NCI-H1092 (cell line): ENCODE measurements at regions not wholly inside any gene's neighbourhood (a gene's known extent, or its start where the extent isn't known, plus 50 kb on each side); places are given as distances from the start of the nearest gene placed in this dataset.

ENCODE experiments used
- DNase-seq: peaks from one replicate; lab custom pipeline; 2025; lab: John Stamatoyannopoulos, UW

DNA sequence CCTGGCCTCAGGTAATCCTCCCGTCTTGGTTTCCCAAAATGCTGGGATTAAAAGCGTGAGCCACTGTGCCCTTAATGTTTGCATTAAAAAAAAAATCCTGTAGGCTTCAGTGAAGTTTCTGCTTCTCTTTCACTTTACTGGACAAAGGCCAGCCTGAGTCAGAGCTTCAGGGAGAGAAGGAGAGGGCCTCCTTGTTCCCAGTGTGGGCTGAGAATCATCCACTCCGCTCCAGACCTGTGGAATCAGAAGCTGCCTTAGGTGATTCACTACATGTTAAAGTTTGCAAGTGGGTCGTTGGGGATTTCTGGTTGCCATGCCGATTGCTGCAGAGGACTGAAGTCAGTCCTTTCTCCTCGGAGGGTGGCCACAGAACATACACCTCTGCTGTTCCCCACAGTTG, 113.3 kb upstream of the EEF1E1 start:
- no peak for DNase-seq

DNA sequence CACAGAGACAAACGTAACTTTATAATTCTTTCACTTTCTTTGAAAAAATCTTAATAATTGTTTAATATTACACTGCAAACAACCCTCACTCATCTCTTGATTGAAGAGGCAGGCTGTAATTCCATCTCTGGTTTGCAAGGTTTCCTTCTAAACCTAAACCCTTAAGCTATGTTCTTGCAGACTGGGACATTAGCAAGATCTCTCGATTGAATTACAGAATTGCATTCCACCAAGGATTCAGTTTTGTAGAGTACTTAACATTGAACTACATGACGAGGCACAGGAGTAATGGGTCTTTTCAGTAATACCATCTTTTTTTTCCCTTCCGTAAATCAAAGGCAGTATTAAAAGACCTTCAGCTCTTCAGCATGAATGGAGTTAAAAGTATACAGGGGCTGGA, 111.6 kb upstream of the EEF1E1 start:
- no peak for DNase-seq

DNA sequence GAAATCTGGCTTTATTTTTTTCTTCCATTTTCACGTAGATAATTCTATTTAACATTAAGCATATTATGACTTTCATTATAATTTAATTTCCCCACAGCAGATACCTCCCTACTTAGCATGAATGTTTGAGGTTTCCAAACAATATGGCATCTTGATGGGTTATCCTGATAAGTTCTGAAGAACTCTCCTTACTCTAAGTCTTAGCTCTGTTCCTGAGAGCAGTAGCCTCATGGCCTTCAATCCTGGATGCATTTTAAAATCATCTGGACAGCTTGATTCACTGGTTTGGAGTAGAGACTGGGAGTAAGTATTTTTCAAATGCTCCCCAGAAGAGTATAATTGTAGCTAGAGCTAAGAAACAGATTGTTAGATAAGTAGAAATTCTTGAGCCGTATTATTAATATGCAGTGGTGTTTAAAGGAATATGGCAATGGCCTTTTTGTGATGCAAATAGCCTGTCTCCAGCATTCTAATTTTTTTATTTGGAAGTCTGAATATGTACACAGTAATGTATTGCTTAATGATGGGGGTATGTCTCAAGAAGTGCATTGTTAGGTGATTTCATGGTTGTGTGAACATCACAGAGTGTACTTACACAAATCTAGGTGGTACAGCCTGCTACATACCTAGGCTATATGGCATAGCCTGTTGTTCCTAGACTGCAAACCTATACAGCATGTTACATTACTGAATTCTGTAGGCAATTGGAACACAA, 110.5 kb upstream of the EEF1E1 start:
- no peak for DNase-seq

DNA sequence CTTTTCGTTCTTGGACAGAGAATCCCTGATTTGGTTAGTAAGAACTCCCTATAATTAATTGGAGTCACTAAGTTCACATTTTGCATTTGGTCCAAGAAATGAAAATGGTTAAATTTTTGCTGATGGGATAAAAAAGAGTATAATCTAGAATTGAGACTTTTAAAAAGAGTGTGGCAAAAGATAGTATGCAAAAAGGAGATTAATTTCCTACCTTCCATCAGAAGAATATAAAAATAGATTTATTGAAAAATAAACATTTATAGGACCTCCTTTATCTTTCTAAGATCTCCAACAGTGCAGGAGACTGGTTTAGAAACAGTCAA, 105.5 kb upstream of the EEF1E1 start:
- no peak for DNase-seq

DNA sequence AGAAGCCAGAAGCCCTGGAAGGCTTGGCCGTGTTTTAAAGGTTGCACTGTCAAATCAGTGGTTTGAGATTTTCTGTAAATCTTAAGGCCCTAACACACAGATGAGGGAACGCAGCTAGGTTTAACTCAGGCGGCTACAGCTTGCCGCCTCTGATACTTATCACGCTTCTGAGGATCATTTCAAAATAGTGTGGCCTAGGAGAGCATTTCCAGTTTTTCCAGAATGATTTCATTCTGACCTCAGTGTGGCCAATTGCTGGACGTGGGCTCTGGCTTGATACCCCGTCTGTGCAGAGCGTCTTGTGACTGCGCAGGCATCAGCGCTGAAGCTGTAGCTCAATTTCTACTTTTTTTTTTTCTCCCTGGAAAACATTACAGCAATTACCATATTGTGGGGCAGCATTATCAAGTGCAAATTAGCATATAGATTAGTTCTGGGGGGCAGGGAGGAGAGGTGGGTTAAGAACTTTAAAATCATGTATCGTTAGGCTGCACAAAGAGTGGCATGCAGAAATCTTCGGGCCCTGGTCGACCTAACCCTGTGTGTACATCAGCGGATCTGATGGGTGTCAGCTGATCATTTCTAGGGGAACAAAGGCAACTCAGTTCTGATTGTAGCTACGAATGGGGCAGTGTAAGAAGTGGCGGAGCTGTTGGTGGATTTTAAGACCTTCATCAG, 105.0 kb upstream of the EEF1E1 start:
- no peak for DNase-seq

DNA sequence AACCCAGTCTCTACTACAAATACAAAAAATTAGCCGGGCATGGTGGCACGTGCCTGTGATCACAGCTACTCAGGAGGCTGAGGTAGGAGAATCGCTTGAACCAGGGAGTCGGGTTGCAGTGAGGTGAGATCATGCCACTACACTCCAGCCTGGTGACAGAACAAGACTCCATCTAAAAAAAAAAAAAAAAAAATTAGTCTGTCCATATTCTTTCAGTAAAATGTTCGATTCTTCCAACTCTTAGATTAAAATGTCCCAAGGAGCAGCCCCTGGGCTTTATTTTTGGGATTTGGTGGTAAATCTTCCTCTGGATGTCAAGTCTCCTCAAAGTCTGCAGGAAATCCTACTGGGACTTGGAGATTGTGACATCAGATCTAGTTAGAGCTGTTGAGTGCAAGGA, 101.0 kb upstream of the EEF1E1 start:
- no peak for DNase-seq

DNA sequence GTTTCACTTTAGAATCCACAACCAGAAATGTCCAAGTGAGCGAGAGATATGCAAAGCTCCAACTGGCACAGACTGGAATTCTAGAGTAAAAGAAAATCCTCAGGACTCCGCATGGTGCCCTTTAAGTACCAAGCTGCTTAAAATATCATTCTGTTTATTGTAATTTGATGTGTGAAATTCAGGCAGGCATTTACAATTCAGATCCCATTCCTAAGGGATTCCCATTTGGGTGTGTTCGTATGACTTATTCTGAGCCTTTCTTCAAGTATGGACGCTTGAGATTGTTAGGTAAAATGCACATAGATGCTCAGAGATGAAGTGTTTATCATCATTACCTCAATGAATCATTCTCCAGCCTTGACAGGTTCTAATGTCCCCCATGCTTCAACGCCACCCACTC, 99.3 kb upstream of the EEF1E1 start:
- DNase-seq = no peak

DNA sequence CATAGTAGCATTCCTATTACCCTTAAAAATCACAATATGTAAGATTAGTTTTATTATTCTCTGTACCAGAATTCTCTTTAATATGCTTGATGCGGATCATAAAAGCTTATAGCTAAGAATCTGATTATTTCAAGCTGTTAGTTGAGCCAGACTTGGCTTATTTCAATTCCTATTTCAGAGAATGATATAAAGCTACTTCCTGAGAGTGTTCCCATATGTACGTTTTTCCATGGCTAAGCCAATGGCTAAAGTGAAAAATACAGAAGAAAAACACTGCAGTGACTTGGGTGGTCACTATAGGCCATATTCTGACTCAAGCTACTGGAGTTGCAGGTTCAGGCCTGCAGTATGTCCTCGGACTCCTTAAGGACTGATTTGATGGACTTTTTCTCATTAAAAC, 97.9 kb upstream of the EEF1E1 start:
- no peak for DNase-seq

DNA sequence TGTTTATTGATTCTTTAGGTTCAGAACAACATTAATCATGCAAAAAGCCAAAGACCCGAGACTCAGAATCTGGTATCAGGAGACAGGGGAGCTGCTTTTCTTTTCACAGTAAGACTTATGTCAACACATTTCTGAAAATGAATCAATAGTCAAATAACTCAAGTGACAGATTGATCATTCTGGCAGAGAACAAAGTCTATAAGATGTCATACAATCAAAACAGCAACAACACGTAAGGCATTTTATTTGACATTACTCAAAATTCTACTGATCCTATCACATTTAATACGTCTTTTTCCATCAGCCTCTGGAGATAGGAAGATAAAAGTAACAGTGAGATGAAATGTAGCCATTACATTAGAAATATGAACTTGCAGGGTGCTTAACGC, 93.4 kb upstream of the EEF1E1 start:
- DNase-seq = no peak

DNA sequence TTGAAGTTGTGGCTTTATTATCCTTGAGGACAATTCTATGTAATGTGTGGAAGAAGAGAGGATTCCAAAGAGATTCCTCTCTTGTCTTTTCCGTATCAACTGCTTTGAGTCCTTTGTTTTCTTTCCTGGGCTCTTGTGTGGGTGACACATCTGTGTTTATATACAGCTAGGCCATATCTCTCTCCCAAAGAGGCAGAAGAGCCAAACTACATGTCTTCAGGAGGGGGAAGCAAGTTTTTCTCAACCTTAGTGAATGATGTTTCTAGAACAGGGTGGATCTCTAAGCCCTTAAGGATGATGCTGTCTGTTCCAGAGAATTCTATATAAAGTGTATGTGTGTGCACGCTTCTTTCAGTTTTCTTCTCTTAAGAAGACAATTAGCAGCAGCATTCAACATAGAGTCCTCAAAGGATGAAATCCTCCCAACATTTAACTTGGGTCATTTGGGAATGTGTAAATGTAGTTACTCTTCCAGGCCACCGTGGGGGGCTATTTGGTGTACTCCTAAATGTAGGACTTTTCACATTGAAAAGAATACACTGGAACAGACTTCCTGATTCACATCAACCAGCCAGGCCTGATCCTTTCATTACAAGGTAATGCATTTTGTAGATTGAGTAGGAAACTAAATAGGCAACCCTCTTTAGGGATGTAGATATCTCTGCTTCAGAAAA, 92.8 kb upstream of the EEF1E1 start:
- DNase-seq = no peak

DNA sequence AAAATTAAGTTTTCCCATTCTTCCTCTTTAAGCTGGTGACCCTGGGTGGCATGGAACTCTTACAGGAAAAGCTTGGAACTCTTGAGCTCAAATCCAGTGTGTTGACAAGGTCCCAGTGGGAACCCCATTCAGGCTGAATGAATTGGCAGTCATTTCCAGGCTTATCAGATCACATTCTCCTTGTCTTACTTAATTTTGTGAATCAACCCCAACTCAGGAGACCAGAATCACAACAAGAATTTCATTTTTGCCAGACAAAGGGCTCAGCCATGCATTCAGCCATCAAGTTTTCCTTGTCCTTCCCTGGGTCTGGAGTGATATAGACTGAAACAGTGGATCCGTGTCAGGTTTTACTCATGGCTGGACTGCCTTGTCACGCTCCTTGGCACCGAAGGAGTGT, 92.1 kb upstream of the EEF1E1 start:
- no peak for DNase-seq

DNA sequence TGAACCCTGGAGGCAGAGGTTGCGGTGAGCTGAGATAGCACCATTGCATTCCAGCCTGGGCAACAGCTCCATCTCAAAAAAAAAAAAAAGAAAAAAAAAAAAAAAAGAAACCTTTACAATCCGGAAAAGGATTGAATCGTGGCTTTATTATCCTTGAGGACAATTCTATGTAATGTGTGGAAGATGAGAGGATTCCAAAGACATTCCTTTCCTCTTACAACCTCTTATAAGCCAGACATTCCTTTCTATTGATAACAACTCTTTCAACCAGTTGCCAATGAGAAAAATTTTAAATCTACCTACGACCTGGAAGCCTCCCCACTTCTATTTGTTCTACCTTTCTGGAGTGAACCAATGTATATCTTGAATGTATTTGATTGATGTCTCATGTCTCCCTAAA, 91.2 kb upstream of the EEF1E1 start:
- DNase-seq = no peak

DNA sequence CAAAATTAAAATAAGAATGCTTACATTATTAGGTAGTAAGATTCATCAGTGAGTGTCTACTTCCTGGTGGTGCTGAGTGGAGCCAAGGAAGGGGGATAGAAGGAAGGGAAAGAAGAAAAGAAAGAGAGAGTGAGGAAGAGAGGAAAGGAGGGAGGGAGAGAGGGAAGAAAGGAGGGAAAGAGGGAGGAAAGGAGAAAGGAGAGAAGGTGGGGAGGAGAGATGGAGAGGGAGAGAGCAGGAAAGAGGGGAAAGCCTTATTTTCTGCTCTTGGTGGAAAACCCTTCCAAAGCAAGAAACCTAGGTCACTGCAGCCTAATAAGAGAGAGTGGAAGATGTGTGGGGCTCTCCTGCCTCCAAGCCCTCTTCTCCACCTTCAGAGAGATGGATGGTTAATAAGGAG, 90.2 kb upstream of the EEF1E1 start:
- no peak for DNase-seq

DNA sequence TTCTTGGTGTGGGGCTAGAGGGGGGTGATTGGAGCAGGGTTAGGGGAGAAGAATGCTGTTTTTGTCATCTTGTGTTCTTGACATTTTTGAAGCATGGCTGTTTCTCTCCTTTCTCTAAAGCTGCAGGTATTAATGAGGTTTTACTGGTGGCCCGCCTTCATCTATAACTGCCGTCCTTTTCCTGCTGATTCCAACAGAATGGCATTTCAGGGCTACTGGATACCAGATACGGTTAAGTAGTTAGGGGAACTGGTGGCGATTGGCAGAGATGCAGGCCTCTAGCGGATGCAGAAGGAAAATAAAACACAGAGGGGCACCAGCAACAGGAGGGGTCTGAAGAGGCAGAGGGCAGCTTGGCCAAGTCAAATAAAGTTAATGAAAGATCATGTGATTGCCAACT, 89.7 kb upstream of the EEF1E1 start:
- no peak for DNase-seq

DNA sequence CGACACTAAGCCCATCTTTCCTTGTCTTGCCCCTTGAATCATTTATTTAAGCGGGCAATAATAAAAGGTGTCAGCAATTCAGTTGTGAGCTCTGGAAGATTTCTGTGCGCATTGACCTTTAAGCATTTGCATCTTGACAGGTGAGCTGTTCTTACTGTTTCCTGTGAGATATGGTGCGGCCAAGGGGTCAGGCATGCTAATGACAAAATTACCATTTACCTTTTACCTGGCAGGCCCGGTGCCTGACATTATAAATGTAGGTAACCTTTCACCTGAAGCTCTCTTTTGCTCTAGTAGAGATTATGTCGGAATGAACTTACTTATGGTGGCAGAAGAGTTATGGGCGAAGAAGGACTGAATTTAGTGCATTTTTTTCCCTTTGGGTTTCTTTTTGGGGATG, 89.3 kb upstream of the EEF1E1 start:
- DNase-seq = no peak

DNA sequence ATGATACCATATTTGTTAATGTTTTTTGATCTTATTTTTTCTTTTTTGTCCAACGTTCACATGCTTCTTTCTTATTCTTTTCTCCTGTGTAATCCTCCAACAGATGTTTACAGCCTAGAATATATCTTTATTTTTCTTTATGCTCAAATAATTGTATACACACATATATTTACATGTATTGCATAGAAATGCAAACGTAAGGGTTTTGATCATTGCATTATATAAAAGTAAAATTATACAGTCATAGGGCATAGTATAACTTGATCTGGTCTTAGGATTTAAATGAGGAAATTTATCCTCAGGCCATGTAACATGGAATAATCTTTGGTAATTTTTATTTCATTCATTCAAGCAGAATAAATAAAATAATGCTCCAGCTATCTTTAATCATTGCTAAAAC, 84.9 kb upstream of the EEF1E1 start:
- DNase-seq = no peak

DNA sequence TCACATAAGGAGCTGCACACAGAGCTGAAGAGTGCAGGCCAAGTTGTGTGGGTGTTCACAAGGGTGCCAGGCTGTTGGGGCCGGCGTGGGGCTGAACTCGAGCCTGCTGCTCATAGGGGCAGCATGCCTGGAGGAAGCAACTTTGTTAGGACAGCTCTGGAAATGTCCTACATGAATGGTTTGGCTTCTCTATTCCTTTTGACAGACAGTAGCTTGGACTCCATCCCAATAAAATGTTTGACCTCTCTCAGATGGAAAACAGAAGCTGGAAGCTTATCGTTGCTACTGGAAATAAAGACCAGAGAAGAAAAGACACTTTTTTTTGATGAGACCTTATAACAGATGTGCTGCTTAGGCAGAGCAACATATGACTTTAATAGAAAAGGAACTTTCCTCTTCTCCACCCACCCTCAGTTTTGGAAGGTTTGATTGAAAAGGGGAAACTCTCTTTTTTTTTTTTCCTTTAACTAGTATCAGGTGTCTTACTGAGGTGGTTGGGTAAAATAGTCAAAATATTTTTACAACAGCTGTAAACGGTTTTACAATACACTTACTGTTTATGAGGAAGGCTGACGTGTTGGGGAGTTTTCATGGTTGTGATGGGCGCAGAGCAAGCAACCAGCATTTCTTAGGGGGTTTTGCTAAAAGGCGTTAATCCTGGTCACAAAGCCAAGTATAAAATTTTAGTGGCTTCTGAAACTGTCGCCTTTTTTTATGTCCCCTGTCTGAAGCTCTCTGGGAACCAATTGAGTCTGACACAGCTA, 80.7 kb upstream of the EEF1E1 start:
- DNase-seq = no peak

DNA sequence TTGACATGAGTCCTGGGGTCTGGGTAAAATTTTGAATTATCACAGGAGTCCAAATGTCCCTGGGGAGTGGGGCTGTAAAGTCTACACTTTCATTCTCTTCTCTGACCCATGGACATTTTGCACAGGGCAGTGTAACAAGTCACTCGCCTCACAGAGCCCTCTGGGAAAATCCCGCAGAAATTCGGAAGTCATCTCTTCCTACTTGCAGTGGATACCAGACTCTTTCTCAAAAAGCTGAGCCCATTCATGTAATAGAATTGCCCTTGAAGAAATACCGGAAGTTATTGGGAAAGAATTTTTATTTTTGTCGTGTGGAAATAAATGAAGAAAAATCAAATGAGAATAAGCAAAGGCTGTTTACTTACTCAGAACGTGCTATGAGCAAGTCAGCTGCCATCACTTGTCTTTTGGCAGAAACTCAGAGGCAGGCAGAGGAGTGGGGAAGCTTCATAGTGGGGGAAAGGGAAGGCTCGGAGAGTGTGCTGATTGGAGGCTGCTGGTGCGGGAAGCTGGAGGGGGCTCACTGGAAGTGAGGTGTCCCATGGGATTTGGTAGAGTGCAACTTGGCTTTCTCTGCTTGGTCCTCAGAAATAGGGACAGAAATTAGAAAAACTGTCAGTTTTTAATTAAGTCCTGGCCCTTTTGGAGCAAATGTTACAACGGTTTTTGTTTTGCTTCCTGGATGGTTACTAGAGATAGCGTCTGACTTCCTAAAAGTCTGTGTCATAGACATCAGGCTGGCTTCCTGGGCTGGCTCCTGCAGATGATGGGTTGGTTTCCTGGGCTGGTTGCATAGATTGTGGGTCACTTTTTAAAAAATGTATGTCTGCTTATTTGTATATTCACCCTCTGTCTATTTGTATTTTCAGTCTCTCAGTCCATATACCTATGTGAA, 79.8 kb upstream of the EEF1E1 start:
- no peak for DNase-seq

DNA sequence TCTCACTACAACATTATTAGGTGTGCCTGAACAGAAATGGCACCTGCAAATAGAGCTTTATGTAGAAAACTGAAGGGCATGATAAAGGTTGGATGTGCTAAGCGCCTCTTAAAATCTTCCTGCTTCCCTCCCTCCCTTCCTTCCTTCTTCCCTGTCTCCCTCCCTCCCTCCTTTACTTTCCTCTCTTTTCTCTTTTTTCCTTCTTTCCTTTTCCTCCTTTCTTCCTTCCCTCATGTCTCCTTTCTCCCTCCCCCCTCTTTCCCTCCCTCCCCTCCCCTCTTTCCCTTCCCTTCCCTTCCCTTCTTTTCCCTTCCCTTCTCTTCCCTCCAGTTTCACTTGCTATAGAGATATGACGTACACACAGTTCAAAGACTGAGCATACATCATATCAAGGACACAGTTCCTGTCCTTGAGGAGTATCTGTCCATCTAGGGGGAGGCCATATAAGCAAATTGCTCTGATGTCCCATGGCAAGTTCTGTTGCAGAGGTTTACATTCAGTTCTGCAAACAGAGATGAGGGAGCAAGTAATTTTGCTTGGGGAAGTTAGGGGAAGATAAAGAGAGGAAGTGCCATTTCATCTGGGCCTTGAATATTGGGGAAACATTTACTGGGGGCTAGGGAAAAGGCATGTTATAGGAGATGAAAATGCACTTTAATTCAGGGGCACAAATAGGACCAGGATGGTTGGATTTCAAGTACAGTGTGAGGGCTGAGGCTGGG, 79.0 kb upstream of the EEF1E1 start:
- DNase-seq = no peak

DNA sequence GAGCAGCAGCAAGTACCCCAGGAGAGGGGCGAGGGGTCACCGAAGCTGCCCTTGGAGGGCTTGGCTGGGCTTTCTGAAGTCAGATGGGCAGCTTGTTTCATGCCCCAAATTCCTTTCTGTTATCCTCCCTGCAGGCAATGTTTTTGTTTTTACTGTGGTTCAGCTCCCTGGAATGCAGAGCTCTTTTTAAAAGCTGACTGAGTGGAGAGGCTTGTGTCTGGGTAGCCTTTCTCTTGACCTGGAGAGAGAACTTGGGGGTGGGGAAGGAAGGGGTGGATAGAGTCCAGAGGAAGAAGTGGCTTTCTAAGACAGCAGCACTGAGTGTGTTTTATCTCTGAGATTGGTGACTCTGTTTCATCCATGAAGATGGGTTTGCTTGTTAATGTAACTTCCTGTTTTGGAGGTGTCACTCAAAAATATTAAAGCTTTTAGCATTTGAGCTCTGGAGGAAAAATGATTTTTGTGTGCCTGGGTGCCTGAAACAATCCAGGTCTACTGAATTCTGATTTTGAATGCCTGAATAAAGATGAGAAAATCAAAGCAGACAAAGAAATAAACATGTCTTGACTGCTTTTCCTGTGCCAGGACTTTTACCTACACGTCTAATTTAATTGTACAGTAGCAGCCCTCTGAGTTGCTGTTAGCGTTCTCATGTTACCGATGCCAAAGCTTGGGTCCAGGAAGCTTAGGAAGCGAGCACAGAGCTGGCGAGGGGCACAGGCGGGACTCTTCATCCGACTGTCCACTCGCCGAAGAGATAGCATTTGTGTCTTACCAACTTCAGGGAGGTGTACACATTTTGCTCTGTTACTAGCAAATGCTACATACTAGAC, 78.2 kb upstream of the EEF1E1 start:
- no peak for DNase-seq
